Uterus (tissue), 2 donors: ENCODE measurements at regions not wholly inside any gene's neighbourhood (a gene's known extent, or its start where the extent isn't known, plus 50 kb on each side); places are given as distances from the start of the nearest gene placed in this dataset.

Source experiments
- POLR2A ChIP-seq, 2 donors: fragments of 450-650 bp; IDR thresholded peaks; one replicate each; pipeline ENCODE4 v1.6.1; 2016; ENCODE audit warnings: antibody characterized with exemption in 2 of 2, mild to moderate bottlenecking in 1 of 2, moderate library complexity in 1 of 2
- TF ChIP-seq, protein P1 (sequence below), 4 experiments: fragments of 200-600 bp in 2 of 4; fragments of 450-650 bp in 2 of 4; sonication (generic) in 2 of 4; IDR thresholded peaks; one replicate each; pipeline ENCODE4 v1.5.1; 2016 to 2019; ENCODE audit warnings: antibody characterized with exemption in 4 of 4, mild to moderate bottlenecking in 2 of 4, moderate library complexity in 1 of 4

DNA sequence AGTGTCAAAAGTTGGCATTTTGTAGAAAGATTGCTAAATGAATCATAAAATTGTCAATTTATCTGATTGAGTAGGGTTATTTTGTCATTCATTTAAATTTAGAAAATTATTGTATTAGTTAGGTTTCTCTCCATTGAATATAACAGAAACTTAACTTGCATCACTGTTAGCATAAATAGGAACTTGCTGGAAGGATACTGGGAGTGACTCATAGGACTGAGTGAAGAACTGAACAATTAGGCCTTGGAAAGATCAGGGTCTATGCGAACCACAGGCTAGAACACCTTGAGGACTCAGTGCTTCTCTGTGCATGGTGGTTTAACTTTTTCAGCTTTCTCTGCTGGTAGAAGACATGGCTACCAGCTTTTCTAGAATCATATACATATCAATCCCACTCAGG, 67.7 kb upstream of the IFNGR1 start:
- no peak for TF ChIP-seq POLR2A (IDR thresholded peaks at IDR 0.05)
- TF ChIP-seq, protein P1, sequence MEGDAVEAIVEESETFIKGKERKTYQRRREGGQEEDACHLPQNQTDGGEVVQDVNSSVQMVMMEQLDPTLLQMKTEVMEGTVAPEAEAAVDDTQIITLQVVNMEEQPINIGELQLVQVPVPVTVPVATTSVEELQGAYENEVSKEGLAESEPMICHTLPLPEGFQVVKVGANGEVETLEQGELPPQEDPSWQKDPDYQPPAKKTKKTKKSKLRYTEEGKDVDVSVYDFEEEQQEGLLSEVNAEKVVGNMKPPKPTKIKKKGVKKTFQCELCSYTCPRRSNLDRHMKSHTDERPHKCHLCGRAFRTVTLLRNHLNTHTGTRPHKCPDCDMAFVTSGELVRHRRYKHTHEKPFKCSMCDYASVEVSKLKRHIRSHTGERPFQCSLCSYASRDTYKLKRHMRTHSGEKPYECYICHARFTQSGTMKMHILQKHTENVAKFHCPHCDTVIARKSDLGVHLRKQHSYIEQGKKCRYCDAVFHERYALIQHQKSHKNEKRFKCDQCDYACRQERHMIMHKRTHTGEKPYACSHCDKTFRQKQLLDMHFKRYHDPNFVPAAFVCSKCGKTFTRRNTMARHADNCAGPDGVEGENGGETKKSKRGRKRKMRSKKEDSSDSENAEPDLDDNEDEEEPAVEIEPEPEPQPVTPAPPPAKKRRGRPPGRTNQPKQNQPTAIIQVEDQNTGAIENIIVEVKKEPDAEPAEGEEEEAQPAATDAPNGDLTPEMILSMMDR (IDR thresholded peaks at IDR 0.05): no peak
